ENCODE measurements at regions not wholly inside any gene's neighbourhood (a gene's known extent, or its start where the extent isn't known, plus 50 kb on each side); places are given as distances from the start of the nearest gene placed in this dataset.

DNA sequence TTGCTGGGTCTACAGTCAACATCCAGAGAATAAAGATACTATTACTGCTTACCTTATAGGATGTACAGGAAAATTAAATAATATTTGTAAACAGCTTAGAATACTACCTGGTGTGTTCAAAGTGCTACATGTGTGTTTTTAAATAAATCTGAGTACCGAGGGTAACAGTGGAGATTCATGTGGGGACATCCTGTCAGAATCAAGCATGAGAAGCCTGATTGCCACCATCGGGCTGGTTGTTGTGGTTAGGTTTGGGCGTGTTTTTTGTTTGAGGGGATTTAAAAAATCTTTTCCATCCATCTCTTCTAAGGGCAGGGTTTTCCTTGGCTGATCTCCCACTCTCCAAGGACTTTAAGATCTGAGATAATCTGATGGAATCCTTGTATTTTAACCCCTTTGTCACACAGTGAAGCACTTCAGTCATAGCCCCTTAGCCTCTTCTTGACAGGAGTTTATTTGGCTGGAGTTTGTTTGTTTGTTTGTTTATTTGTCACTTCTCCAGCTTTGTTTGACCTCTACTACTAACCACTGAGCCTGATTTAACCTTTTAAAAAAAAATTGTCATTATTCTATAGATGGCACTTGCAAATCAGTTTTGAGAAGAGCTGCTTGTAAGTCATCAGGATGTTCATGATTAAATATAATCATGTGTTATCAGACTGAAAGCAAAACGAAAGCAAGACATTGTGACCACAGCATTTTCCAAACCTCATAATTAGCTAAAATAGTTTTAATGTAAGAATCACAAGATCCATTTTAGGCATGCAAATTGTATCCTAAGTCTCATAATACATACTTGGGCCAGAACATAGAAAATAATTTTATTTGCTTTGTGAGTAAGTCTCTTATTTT is 72.8 kb upstream of the RARB start:
- DNase-seq (ENCODE audit: low read depth in 2 of 2) = no peak

DNA sequence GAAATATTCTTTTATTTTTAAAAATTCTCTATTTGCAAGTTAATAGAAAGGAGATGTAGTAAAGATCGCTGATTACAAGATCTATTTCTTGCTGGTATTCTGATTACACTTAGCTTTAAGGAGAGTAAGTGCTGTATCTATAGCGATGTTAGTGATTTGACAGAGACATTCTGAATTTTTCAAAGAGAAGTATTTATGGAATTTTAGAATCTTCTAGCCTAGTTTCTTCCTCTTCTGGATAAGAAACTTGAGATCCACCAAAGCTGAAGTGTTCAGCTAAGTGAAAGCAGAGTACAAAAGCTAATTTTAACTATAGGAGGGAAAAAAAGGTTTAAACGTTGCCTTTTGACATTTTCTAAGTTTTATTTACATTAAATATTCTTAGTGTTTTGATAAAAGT is 72.1 kb upstream of the RARB start:
- no peak for DNase-seq (ENCODE audit: low read depth in 2 of 2)

DNA sequence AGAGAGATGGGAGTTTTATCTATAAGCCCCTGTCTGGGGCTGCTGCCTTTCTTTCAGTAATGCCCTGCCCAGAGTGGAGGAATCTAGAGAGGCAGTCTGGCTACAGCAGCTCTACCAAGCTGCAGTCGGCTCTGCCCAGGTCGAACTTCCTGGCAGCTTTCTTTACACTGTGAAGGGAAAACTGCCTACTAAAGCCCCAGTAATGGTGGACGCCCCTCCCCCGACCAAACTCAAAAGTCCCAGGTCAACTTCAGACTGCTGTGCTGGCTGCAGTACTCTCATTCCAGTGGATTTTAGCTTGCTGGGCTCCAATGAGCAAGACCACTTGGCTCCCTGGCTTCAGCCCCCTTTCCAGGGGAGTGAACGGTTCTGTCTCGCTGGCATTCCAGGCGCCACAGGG is 65.9 kb upstream of the RARB start:
- DNase-seq (ENCODE audit: low read depth in 2 of 2) = no peak

DNA sequence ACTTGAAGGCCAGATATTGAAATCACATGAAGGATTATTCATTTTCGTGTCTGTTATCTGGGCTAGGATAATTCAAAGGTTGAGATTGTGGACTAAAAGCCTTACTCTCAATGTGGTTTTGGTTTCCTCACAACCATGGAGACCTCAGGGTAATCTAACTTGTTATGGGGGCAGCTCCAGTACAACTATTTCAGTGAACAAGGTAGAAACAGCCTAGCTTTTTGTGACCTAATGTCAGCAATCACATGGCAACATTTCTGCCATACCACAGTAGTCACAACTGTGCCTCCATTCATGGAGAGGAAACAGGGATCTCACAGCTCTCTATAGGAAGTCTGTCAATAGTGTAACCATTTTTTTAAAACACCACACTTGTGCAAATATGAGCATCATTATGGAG is 62.4 kb upstream of the RARB start:
- no peak for DNase-seq (ENCODE audit: low read depth in 2 of 2)

DNA sequence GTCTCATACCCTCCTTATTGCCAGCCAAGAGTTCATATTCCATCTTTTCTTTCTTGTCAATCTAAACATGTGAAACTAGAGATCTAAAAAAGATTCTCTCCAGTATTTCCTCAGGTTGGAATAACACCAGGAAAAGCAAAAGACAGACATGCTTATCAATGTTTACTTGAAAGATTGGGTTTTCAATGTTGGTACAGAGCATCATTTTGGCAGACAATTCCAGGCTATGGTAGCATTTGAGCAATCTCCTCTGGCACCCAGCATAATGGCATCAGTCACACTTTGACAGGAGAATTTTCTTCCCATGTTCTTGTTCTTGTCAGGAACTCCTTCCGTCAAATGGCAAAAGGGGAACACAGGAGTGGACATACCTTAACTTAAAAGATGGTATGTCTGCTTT is 61.0 kb upstream of the RARB start:
- no peak for DNase-seq (ENCODE audit: low read depth in 2 of 2)

DNA sequence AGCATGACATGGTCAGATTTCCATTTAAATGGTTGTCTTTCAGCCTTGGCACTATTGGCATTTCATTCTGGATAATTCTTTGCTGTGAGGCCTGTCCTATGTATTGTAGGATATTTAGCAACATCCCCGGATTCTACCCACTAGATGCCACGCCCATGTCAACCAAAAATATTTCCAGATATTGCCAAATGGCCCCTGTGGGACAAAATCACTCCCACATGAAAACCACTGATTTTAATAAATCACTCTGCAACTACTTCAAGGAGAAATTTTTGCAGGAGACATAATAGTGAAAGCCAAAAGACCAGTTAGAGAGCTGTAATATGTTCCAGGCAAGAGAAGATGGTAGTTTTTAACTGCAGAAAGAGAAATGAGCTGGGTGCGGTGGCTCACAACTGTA is 55.9 kb upstream of the RARB start:
- DNase-seq (ENCODE audit: low read depth in 2 of 2) = no peak

DNA sequence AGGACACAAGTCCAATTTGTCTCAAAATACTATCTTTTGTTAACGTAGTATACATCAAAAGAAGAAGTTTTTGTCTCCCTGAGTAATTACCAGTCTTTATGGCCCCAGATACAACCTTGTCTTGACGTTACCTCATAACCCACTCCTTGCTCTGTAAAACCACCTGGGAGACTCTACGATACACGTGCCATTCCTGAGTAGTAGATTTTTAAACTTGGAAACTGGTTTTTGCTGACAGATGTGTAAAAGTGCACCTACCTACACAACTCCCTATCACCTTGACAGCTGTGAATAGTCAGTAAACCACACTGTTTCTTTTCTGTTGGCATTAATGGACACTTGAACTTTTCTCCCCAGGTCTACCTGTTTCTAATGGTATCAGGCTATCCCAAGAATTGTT is 51.7 kb upstream of the RARB start:
- DNase-seq (ENCODE audit: low read depth in 2 of 2) = no peak

DNA sequence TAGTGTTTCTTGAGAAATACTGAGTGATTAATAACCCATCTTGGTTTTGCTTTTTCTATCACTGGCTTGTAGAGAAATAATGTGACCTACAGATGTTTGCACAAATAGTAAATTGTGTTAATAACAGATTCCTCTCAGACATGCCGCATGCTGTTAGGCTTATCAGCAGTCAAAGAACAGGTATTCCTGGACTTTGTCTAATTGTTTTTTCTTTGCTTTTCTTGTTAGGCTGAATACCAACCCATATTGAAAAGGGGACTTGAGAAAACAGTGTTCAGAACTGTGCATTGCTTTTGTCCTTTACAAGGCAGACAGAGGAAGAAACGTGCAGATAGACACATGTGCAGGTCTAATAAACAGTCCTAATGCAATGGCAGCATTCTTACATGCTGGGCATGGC is 51.0 kb upstream of the RARB start:
- DNase-seq (ENCODE audit: low read depth in 2 of 2) = no peak

All from stimulated activated CD8-positive, alpha-beta memory T cell treated with anti-CD3 and anti-CD28 coated beads, Interleukin-7, amount 100 ng/mL, for 1 hour (primary cell).